Stimulated activated CD4-positive, alpha-beta T cell treated with anti-CD3 and anti-CD28 coated beads, Interleukin-12 subunit alpha, Interleukin-12 subunit beta, amount 100 ng/mL, for 48 hours (primary cell): ENCODE measurements at regions not wholly inside any gene's neighbourhood (a gene's known extent, or its start where the extent isn't known, plus 50 kb on each side); places are given as distances from the start of the nearest gene placed in this dataset.

Experiments used
- DNase-seq, 3 donors: peaks; one replicate each; pipeline ENCODE4 v3.0.0-alpha.2; 2020; ENCODE audit warnings: low read depth in 2 of 3, low spot score in 1 of 3

DNA sequence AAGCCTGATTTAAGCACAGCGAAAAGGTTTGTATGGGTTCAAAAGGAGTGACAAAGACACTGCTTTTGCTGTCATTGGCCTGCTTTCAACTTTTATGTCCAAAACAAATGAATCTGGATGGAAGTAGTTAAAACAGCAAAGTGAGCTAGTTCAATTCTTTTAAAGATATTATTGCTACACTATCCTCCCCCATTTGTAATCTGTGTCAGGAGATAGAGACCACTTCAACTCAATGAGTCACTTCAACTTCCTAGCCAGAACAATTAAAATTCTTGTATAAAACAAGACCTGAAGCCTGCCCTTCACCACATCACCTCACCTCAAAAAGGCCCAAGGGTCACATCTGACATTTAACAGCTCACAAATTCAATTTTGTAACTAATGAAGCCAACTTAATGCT lies 364.1 kb upstream of the LYPLAL1 start:
- no peak for DNase-seq

GRCh38 chr1:218810306-218810705 lies 363.4 kb upstream of the LYPLAL1 start:
- no peak for DNase-seq

GRCh38 chr1:218811497-218811896 lies 362.2 kb upstream of the LYPLAL1 start:
- DNase-seq = no peak

- no peak for DNase-seq
Observed at GRCh38 chr1:218812360-218812759, 361.3 kb upstream of the LYPLAL1 start.

DNA sequence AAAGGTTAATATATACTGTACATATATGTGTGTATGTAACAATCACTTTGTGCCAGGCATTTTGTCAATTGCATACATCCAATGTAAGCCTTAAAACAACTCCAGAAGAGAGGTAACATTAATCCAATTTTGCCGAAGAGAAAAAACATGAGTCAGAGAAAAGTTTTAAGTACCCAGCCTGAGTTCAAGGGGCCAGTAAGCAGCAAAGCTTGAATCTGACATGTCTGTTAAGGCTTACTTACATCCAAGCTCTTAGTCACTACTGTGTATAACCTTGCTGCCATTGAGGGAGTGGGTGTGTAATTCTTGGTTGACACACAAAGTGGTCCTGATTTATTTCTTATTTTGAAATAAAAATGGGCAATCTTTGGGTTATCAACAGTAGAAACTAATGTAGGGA lies 360.4 kb upstream of the LYPLAL1 start:
- DNase-seq = no peak

DNA sequence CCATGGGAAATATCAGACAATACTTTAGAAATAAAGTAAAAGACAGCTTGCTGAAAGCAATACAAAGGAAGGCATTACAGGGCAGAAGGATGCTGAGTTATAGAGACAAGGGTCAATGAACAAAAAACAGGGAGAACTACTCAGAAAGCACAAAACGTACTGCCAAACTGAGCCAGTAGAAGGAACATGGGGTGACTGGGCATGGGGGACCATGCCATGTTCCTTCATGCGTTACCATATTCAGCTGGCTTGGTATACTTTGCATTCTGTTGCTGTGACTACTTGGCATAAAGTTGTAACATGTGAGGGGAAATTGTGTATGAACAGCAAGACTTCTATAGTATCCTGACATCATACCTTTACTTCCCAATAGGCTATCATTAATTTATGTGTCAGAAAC lies 358.6 kb upstream of the LYPLAL1 start:
- DNase-seq = no peak

GRCh38 chr1:218817071-218817470 lies 356.6 kb upstream of the LYPLAL1 start:
- DNase-seq = no peak

GRCh38 chr1:218817691-218818465 lies 355.8 kb upstream of the LYPLAL1 start:
- DNase-seq = no peak

- no peak for DNase-seq
Observed at GRCh38 chr1:218823291-218823900, 350.3 kb upstream of the LYPLAL1 start.

- no peak for DNase-seq
Observed at GRCh38 chr1:218827486-218827885, 346.2 kb upstream of the LYPLAL1 start.

GRCh38 chr1:218828125-218828650 lies 345.5 kb upstream of the LYPLAL1 start:
- DNase-seq = no peak

DNA sequence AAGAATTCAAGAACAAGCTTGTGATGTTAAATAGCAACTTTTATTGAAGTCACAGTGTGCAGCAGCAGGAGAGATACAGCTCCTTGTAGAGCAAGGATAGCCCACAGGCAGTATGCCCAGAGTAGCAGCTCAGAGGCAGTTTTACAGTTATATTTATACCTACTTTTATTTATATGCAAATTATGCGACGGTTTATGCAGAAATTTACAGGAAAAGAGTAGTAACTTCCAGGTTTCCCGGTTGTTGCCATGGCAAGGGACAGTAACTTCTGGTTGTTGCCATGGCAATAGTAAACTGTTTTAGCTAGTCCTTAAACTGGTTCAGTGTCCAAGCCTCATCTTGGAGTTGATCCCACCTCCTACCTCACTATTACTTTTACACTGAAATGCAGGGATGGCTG lies 344.6 kb upstream of the LYPLAL1 start:
- DNase-seq = no peak

GRCh38 chr1:218835609-218836008 lies 338.1 kb upstream of the LYPLAL1 start:
- DNase-seq = no peak

- no peak for DNase-seq
Observed at GRCh38 chr1:218836264-218836663, 337.4 kb upstream of the LYPLAL1 start.

- no peak for DNase-seq
Observed at GRCh38 chr1:218837051-218837450, 336.6 kb upstream of the LYPLAL1 start.

DNA sequence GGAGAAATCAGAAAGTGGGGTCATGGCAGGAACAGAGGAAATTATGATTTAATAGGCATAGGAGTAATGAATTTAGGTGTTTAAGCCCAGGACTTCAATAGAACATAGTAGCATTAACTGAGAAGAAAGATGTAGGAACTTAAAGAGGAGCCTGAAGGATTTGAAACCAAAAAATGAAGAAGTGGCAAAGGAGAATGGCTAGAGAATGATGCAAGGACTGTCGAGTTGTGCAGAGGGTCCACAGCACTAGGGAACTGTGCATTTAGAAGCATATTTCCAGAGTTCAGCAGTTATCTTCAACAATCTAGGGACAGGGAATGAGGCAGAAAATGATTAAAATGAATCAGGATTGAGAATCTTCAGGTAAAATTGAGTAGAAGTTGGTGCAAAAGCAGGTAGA lies 328.1 kb upstream of the LYPLAL1 start:
- no peak for DNase-seq

GRCh38 chr1:218846181-218846580 lies 327.5 kb upstream of the LYPLAL1 start:
- DNase-seq = no peak

DNA sequence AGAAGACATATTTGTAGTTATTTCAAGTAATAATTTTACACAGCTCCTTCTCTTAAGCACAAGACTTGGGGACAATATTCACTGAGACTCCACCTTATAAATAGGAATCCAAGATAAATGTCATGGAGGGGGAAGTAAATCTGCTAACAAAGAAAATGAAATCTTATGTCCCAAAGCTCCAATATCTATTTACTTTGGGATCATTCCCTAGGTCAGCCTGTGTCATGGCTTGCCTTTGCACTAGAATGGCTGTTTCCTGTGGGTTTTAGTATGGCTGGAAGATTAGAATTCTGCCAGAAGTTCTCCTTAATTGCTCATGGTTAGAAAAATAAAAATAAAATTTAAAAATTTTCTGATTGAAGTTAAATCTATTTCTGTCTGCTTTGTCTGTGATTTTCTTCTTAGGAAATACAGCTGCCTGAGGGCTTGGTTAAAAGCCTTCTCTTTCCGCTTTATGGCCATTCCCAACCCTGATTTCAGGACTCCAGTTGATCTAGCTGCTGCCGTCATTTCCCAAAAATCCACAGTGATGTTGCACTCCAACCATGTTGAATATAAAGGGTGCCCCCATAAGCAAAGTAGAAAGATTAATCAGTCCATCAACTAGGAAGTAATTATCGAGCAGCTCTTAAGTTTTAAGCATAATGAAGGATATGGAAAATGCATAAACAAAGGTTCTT lies 326.4 kb upstream of the LYPLAL1 start:
- no peak for DNase-seq

- DNase-seq = no peak
Observed at GRCh38 chr1:218848009-218848408, 325.7 kb upstream of the LYPLAL1 start.

- DNase-seq = no peak
Observed at GRCh38 chr1:218850367-218850766, 323.3 kb upstream of the LYPLAL1 start.

DNA sequence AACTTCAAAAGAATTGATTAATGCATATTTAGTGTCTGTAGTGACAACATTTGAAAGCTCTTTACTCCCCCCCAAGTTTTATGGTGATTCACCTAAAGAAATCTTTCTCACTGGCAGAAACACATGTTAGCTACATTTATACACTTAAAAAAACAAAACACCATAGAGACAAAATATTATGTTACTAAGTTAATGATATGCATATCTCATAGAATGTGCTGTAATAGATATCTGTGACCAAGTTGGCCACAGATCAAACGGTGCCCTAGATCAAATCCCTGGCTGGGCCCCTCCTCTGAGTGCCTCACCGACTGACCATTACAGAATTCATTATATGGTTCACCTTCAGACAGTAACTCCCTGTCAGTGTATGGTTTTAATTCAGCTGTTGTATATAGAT lies 322.1 kb upstream of the LYPLAL1 start:
- DNase-seq = no peak

GRCh38 chr1:218852527-218852926 lies 321.2 kb upstream of the LYPLAL1 start:
- no peak for DNase-seq
